Activated CD4-positive, CD25-positive, alpha-beta regulatory T cell treated with anti-CD3 and anti-CD28 coated beads, Interleukin-2, amount 50 U/mL, for 24 hours (primary cell): ENCODE measurements at regions not wholly inside any gene's neighbourhood (a gene's known extent, or its start where the extent isn't known, plus 50 kb on each side); places are given as distances from the start of the nearest gene placed in this dataset.

ENCODE experiments used
- ATAC-seq, 2 donors: fragments of 150-1000 bp; cut with Tn5 transposase; one replicate each; pipeline ENCODE4 v1.10.0; 2021; ENCODE audit warnings: mild to moderate bottlenecking in 1 of 2, moderate library complexity in 1 of 2

- no peak for ATAC-seq
Measured at GRCh38 chr18:41456831-41457230, 498.2 kb upstream of the PIK3C3 start.

GRCh38 chr18:41449612-41450011 lies 505.4 kb upstream of the PIK3C3 start:
- ATAC-seq: no peak

DNA sequence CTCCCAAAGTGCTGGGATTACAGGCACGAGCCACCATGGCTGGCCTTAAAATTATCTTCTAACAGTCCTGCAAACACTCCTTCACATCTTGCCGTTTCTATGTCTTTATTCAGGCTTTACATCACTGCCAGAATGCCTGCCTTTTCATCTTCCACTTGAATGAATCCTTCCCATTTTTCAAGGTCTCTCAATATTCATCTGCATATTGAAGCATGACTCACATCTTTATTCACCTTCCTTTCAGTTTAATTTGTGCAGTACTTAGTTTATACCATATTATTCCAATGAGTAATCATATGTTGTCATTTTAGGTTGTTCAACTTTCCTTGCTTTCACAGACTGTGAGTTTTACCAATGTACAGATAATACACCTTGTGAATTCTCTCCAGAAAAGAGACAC lies 510.1 kb upstream of the PIK3C3 start:
- ATAC-seq: no peak

DNA sequence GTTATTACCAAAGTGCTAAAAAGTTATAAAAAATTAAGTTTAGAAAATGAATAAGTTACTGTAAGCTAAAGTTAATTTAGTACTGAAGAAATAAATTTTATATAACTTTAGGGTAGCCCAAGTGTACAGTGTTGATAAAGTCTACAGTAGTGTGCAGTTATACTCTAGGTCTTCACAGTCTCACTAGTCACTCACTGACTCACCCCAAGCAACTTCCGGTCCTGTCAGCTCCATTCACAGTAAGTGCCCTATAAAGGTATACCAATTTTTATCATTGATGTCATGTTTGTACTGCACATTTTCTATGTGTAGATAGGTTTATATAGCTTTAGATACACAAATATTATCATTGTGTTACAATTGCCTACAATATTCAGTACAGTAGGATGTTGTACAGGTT lies 518.3 kb upstream of the PIK3C3 start:
- ATAC-seq: no peak

DNA sequence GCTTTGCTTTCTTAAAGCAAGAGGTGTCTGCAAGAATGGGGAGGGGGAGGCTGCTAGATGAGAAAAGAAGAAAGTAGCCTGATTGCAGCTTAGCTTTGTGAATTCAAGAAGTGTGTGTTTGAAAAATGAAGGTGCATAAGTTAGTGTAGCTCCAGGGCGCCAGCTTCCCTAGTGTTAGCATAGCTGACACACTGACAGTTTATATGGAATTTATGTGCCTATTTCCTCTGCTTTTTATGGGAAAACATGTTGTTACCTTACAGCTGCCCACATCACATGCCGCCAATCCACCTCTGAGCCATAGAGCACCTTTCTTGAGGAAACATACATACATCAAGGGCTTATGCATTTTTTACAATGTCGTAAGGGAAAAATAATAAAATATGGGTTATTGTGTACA lies 536.4 kb upstream of the PIK3C3 start:
- no peak for ATAC-seq

DNA sequence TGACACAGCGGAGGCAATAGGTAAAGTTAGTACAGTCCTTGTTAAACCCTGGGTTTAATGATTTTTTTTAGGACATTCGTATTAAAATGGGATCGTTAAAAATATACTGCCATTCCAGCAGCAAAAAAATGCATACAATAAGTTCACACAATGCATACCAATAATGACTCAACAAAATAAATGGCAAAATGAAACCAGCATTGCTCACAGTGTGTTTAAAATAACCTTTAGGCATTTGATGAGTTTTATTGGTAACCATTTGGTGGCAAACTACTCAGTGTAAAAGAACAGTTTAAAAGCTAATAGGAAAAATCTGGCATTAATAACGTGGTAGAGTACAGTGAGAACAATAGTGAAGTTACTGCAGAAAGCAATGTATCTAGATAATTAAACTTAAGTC lies 539.0 kb upstream of the PIK3C3 start:
- ATAC-seq: no peak

GRCh38 chr18:41410006-41410405 lies 545.0 kb upstream of the PIK3C3 start:
- no peak for ATAC-seq

DNA sequence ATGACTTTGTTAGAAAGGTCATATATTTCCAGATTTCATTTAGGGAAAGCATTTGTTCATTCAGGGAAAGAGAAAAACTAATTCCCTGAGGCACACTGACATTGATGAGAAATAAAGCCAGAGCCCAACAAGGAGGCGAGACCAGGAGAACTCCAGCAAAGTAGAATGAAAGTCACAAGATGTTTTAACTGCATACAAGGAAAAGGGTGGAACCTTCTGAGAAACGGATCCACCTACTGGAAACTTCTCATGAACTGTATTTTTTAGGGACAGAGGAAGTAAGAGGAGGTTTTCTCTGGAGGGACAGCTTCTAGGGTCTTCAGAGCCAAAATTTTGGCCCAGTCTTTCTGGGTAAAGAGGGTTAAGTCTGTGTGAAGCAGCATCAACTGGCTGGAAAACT lies 548.2 kb upstream of the PIK3C3 start:
- no peak for ATAC-seq

GRCh38 chr18:41396861-41397260 lies 558.2 kb upstream of the PIK3C3 start:
- ATAC-seq: no peak

GRCh38 chr18:41396211-41396610 lies 558.8 kb upstream of the PIK3C3 start:
- ATAC-seq: no peak

GRCh38 chr18:41395695-41396094 lies 559.3 kb upstream of the PIK3C3 start:
- no peak for ATAC-seq

DNA sequence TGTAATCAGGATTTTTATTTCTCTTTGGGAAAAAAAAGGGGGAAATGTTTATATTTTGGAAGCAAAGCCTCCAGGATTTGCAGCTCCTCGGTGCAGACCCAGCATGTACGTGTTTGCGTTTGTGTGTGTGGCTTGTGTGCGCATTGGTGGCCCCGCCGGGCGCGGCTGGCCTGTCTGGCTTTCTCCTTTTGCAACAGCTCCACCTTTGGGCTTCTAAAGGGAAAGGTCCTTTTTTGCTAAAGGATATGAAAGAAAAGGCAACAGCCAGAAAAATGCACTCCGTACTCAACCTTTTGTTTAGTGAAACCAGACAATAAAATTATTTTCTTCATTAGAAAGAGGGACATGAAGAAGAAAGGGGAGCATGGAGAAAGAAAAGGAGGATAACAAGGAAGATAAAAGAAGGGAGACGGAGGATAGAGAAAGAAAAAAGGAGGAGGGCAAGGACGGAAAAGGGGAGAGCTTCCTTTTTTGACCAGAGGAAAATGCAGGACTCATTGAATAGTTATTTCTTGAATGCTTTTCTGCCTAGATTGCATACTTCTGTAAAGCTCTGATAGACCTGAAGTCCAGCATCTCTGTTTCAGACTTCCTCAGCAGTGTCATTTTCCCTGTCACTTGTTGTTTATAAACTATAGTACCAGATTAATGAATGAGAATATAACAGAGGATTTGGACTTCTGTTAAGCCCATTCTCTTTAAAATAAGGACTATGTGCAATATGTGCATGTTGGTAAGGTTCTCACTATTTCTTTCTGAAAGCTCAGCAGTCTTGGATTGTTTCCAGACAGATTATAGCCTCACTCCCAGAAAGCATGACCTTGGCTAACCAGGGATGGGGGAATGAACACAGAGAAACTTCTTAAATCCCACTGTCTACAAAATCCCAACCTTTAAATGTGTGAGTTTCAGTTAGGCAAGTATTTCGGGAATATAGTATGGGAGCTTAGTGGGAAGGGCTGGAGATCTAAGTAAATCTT lies 563.1 kb upstream of the PIK3C3 start:
- ATAC-seq: no peak

GRCh38 chr18:41390309-41390708 lies 564.7 kb upstream of the PIK3C3 start:
- ATAC-seq: no peak

DNA sequence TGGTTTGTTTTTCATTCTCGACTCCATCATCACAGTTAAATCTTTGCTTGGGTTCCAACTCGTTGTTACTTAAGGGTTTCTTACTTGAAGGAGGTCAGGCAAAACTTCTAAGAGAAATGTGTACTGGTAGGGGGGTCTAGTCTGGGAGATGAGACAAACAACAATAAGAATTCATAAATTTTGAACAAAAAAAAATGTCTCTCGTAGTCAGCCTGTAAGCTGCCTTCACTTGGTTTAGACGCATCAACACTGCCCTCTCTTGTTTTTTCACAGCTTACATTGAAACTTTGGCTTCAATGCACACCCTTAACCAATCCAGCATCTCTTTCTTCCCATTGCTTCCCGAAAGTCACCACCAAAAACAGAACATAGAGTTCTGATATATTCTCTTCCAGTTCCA lies 576.4 kb upstream of the PIK3C3 start:
- ATAC-seq: no peak

GRCh38 chr18:41373612-41374011 lies 581.4 kb upstream of the PIK3C3 start:
- ATAC-seq: no peak

GRCh38 chr18:41372046-41372665 lies 582.9 kb upstream of the PIK3C3 start:
- no peak for ATAC-seq

GRCh38 chr18:41371156-41372045 lies 583.6 kb upstream of the PIK3C3 start:
- no peak for ATAC-seq

GRCh38 chr18:41370740-41371139 lies 584.3 kb upstream of the PIK3C3 start:
- ATAC-seq: no peak

DNA sequence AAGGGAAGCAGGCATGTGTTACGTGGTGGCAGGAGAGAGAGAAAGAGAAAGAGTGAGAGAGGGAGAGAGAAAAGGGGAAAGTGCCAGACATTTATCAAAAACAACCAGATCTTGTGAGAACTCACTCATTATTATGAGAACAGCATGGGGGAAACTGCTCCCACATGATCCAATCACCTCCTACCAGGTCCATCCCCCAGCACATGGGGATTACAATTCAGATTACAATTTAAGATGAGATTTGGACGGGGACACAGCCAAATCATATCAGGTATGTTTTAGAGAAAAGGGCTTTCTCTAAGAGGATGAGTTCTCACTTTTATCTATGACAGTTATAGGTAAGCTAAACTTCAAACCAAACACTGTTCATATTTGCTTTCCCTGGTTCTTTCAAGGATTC lies 597.3 kb upstream of the PIK3C3 start:
- no peak for ATAC-seq

DNA sequence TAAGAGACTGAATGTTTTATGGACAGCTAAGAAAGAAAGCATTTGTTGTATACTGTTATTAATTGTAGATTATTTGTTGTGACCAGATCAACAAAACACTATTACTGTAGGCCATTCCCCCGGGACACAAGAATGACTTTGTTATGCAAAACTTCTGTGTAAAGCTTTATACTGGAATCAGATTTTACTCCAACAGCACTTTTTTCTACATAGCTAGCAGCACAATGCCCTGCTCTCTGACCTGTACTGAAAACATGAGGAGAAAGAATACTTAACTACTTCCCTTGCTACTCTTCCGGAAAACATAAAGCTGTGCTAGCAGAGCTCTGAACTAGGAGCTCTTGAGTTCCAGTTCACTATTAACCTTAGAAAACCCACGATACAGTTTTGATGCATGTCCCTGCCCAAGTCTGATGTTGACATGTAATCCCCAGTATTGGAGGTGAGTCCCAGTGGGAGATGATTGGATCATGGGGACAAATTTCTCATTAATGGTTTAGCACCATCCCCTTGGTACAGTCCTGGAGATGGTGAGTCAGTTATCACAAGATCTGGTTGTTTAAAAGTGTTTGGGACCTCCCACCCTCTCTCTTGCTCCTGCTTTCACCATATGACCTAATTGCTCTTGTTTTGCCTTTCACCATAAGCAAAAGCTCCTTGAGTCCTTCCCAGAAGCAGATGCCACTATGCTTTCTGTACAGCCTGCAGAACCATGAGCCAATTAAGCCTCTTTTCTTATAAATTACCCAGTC lies 601.1 kb upstream of the PIK3C3 start:
- ATAC-seq: no peak

DNA sequence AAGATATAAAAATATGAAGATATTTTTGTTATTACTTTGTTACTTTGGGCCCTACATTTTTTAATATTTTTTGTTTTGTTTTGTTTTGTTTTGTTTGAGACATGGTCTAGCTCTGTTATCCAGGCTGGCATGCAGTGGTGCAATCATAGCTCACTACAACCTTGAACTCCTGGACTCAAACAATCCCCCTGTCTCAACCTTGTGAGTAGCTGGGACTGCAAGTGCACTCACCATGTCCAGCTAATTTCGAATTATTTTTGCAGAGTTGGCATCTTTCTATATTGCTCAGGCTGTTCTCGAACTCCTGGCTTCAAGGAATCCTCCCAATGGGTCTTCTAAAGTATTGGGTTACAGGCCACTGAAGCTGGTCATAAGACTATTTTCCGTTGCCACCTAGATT lies 603.6 kb upstream of the PIK3C3 start:
- ATAC-seq: no peak

DNA sequence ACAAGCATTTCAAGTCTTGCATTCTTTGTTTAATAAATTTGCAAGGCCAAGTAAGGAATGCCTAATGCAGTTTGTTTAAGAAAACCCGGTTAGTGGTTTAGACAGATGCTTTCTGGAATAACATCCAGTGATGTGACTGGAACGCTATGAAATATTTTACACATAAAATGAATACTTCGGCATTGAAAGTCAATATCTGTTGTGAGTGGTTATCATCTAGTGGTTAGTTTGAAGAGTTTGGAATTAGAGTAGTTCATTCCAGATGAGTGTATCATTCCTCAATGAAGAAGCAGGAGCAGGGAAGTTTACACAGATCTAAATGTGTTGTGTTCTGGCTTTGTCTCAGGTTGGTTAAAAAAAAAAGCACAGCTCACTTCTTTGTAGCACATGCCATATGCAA lies 608.0 kb upstream of the PIK3C3 start:
- ATAC-seq: no peak

- no peak for ATAC-seq
Measured at GRCh38 chr18:41343808-41344207, 611.2 kb upstream of the PIK3C3 start.
